ENCODE measurements at regions not wholly inside any gene's neighbourhood (a gene's known extent, or its start where the extent isn't known, plus 50 kb on each side); places are given as distances from the start of the nearest gene placed in this dataset.
"Not testable (repeated sequence)": the region's sequence is repeated elsewhere in the genome, so short reads cannot be mapped to it uniquely, and the experiment has no call there.

- not testable (repeated sequence) for TF ChIP-seq CTCF, POLR2A, EP300, POLR2AphosphoS5 (IDR thresholded peaks at IDR 0.05)
Measured at GRCh38 chr10:81207359-81207758, 667.6 kb upstream of the NRG3 start.
